ENCODE measurements at regions not wholly inside any gene's neighbourhood (a gene's known extent, or its start where the extent isn't known, plus 50 kb on each side); places are given as distances from the start of the nearest gene placed in this dataset.
"Not testable (repeated sequence)": the region's sequence is repeated elsewhere in the genome, so short reads cannot be mapped to it uniquely, and the experiment has no call there.

- DNase-seq (ENCODE audit: low read depth, low spot score); H3K9me3 ChIP-seq (replicated peaks; ENCODE audit: control insufficient read depth, insufficient read depth, low read length); H3K9ac ChIP-seq (ENCODE audit: control insufficient read depth, insufficient read depth, low read length); CTCF ChIA-PET; intact Hi-C loops (cut with micrococcal nuclease; ENCODE audit: unreplicated experiment); POLR2A ChIA-PET; H3K27me3 ChIP-seq (replicated peaks in 1 of 2; ENCODE audit: control insufficient read depth in 2 of 2, insufficient read depth in 2 of 2, low read length in 1 of 2); FAIRE-seq; BruUV-seq (replicated peaks); SMC1A ChIA-PET (ENCODE audit: uncharacterized antibody, unreplicated experiment); in situ Hi-C loops (cut with MboI); H3K4me3 ChIP-seq; H3K79me2 ChIP-seq (ENCODE audit: control insufficient read depth, insufficient read depth, low read length); H3K36me3 ChIP-seq (ENCODE audit: control insufficient read depth in 2 of 2, insufficient read depth in 2 of 2, low read length in 1 of 2); H2AFZ ChIP-seq (ENCODE audit: control insufficient read depth, low read depth, low read length); H4K20me1 ChIP-seq (ENCODE audit: control insufficient read depth, insufficient read depth); H3K4me1 ChIP-seq (ENCODE audit: control insufficient read depth, insufficient read depth, low read length); ATAC-seq; H3K4me2 ChIP-seq (ENCODE audit: control insufficient read depth, insufficient read depth); RAD21 ChIA-PET (ENCODE audit: unreplicated experiment); H3K27ac ChIP-seq (ENCODE audit: control insufficient read depth, insufficient read depth): not testable (repeated sequence)
- WGBS (ENCODE audit: insufficient coverage, insufficient replicate concordance, low lambda C conversion rate, missing lambda C conversion rate): 67% methylated on average over 21 of the region's 21 CpGs
Measured at GRCh38 chr12:47426678-47427309, 279.0 kb downstream of the RPAP3 start.

- Histone ChIP-seq H3K79me2 (ENCODE audit: control insufficient read depth, insufficient read depth, low read length) (no peaks in the 10 kb centered on the region), H4K20me1 (ENCODE audit: control insufficient read depth, insufficient read depth) (no peaks in the 10 kb centered on the region), H3K4me3 (no peak overlapping the region), H3K9ac (ENCODE audit: control insufficient read depth, insufficient read depth, low read length) (no peak overlapping the region), H3K36me3 (ENCODE audit: control insufficient read depth in 2 of 2, insufficient read depth in 2 of 2, low read length in 1 of 2) (no peaks in the 10 kb centered on the region), H3K9me3 (replicated peaks; ENCODE audit: control insufficient read depth, insufficient read depth, low read length) (no peaks in the 10 kb centered on the region), H3K4me2 (ENCODE audit: control insufficient read depth, insufficient read depth) (no peak overlapping the region), H3K27me3 (replicated peaks in 1 of 2; ENCODE audit: control insufficient read depth in 2 of 2, insufficient read depth in 2 of 2, low read length in 1 of 2) (no peaks in the 10 kb centered on the region), H3K4me1 (ENCODE audit: control insufficient read depth, insufficient read depth, low read length) (no peaks in the 10 kb centered on the region), H2AFZ (ENCODE audit: control insufficient read depth, low read depth, low read length) (no peak overlapping the region), H3K27ac (ENCODE audit: control insufficient read depth, insufficient read depth) (no peak overlapping the region)
- ChIA-PET POLR2A (no interaction called here), SMC1A (ENCODE audit: uncharacterized antibody, unreplicated experiment) (no interaction called here), RAD21 (ENCODE audit: unreplicated experiment) (no interaction called here), CTCF (no interaction called here)
- ATAC-seq (no peak), DNase-seq (ENCODE audit: low read depth, low spot score) (no peak), FAIRE-seq (no peak)
- WGBS (ENCODE audit: insufficient coverage, insufficient replicate concordance, low lambda C conversion rate, missing lambda C conversion rate): 0% methylated on average over 2 of the region's 2 CpGs
- intact Hi-C loops (cut with micrococcal nuclease; ENCODE audit: unreplicated experiment) (no loop called here), in situ Hi-C loops (cut with MboI) (no loop called here)
- TF ChIP-seq SRF (IDR thresholded peaks at IDR 0.05; ENCODE audit: low read depth in 2 of 2, low read length in 2 of 2) (no peak), SREBF2 (IDR thresholded peaks at IDR 0.05; ENCODE audit: low read length) (no peak), NR2C1 (IDR thresholded peaks at IDR 0.05) (no peak), NFIC (IDR thresholded peaks at IDR 0.05; ENCODE audit: low read depth, low read length) (no peak), PRDM15 (CRISPR knock-in tag; IDR thresholded peaks at IDR 0.05) (no peak), SP1 (IDR thresholded peaks at IDR 0.05; ENCODE audit: low read depth, low read length) (no peak), MXI1 (IDR thresholded peaks at IDR 0.05; ENCODE audit: low read depth, low read length) (no peak), ZZZ3 (IDR thresholded peaks at IDR 0.05; ENCODE audit: control insufficient read depth, insufficient read length, low read depth) (no peak), TCF12 (IDR thresholded peaks at IDR 0.05; ENCODE audit: low read depth, low read length) (no peak), NR2C2 (IDR thresholded peaks at IDR 0.05; ENCODE audit: borderline replicate concordance, control insufficient read depth, insufficient read length, low read depth) (no peak), SIN3A (IDR thresholded peaks at IDR 0.05; ENCODE audit: low read depth, low read length) (no peak), RUNX3 (IDR thresholded peaks at IDR 0.05; ENCODE audit: low read length) (no peak), IKZF1 (conservative IDR thresholded peaks at IDR 0.05) (no peak), ASH2L (IDR thresholded peaks at IDR 0.05; ENCODE audit: borderline replicate concordance, low read depth) (no peak)
- no TSS peak for BruUV-seq (replicated peaks)
Measured at GRCh38 chr12:47422611-47423010, 283.2 kb downstream of the RPAP3 start.

Measured in GM12878 (cell line).